Stomach (tissue), 4 donors: ENCODE measurements at regions not wholly inside any gene's neighbourhood (a gene's known extent, or its start where the extent isn't known, plus 50 kb on each side); places are given as distances from the start of the nearest gene placed in this dataset.

Experiments used
- CTCF ChIP-seq, 7 experiments: fragments of 450-650 bp in 4 of 7; fragments of 200-600 bp in 3 of 7; sonication (generic) in 3 of 7; IDR thresholded peaks; one replicate each; pipeline ENCODE4 v1.5.1; 2016 to 2019; ENCODE audit warnings: antibody characterized with exemption in 7 of 7, control low read depth in 2 of 7, mild to moderate bottlenecking in 1 of 7
- POLR2A ChIP-seq, 4 donors: fragments of 450-650 bp; IDR thresholded peaks; one replicate each; pipeline ENCODE4 v1.6.1; 2016; ENCODE audit warnings: antibody characterized with exemption in 4 of 4, control low read depth in 2 of 4, mild to moderate bottlenecking in 1 of 4, moderate library complexity in 1 of 4

- no peak for TF ChIP-seq CTCF (IDR thresholded peaks at IDR 0.05)
- TF ChIP-seq POLR2A (IDR thresholded peaks at IDR 0.05) = no peak
Observed at GRCh38 chr1:112322018-112322417, 74.0 kb upstream of the CTTNBP2NL start.
